ENCODE measurements at regions not wholly inside any gene's neighbourhood (a gene's known extent, or its start where the extent isn't known, plus 50 kb on each side); places are given as distances from the start of the nearest gene placed in this dataset.

DNA sequence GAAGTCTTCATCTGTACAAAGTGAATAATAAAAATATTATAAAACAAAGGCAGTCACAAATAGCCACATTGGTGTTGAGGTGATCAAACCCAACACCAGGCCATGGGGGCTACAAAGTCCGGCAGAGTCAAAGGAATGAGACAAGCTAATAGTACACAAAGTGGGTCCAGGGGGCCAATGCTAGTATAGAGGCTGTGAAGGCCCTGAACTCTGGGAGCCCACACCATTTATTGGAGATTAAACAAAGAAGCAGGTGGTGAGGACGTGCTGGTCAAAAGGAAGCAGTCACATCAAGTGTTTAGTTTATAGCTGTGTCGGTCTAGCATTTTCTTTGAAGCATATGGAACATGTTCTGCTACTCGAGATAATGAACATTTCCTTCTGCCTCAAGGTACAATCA is 58.6 kb upstream of the CCT8L2 start:
- TF ChIP-seq, protein P1, sequence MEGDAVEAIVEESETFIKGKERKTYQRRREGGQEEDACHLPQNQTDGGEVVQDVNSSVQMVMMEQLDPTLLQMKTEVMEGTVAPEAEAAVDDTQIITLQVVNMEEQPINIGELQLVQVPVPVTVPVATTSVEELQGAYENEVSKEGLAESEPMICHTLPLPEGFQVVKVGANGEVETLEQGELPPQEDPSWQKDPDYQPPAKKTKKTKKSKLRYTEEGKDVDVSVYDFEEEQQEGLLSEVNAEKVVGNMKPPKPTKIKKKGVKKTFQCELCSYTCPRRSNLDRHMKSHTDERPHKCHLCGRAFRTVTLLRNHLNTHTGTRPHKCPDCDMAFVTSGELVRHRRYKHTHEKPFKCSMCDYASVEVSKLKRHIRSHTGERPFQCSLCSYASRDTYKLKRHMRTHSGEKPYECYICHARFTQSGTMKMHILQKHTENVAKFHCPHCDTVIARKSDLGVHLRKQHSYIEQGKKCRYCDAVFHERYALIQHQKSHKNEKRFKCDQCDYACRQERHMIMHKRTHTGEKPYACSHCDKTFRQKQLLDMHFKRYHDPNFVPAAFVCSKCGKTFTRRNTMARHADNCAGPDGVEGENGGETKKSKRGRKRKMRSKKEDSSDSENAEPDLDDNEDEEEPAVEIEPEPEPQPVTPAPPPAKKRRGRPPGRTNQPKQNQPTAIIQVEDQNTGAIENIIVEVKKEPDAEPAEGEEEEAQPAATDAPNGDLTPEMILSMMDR (conservative IDR thresholded peaks at IDR 0.05; ENCODE audit: low read length) = no peak
- no peak for TF ChIP-seq EZH2phosphoT487 (IDR thresholded peaks at IDR 0.05; ENCODE audit: borderline replicate concordance, low read depth, low read length)

Data from OCI-LY7 (cell line).